ENCODE measurements at regions not wholly inside any gene's neighbourhood (a gene's known extent, or its start where the extent isn't known, plus 50 kb on each side); places are given as distances from the start of the nearest gene placed in this dataset.

- Histone ChIP-seq H4K20me1 (ENCODE audit: control insufficient read depth, insufficient read depth, low read depth, low read length) (no peaks in the 10 kb centered on the region), H3K27me3 (ENCODE audit: control insufficient read depth, low read length) (no peaks in the 10 kb centered on the region), H3K4me2 (ENCODE audit: low read length) (no peak overlapping the region), H3K9me3 (ENCODE audit: control insufficient read depth, insufficient read depth, low read length) (no peaks in the 10 kb centered on the region), H3F3A (ENCODE audit: control insufficient read depth, insufficient read depth) (no peaks in the 10 kb centered on the region), H3K79me2 (ENCODE audit: control insufficient read depth, low read length) (no peaks in the 10 kb centered on the region), H3K9me2 (replicated peaks; ENCODE audit: control insufficient read depth, low read length) (no peaks in the 10 kb centered on the region), H3K27ac (ENCODE audit: low read depth, low read length) (no peak overlapping the region), H3K36me3 (ENCODE audit: control insufficient read depth, low read length) (no peaks in the 10 kb centered on the region), H3K4me1 (ENCODE audit: control insufficient read depth, low read length) (no peaks in the 10 kb centered on the region), H3K4me3 (ENCODE audit: low read length) (no peak overlapping the region)
- no peak for TF ChIP-seq CTCF (IDR thresholded peaks at IDR 0.05; ENCODE audit: low read depth, low read length, poor library complexity, severe bottlenecking)
- no peak for TF ChIP-seq EZH2phosphoT487 (IDR thresholded peaks at IDR 0.05; ENCODE audit: borderline replicate concordance, low read length)
These were observed 1331.2 kb upstream of the GBE1 start for GRCh38 chr3:83092521-83093221.

- H3K4me1 ChIP-seq (ENCODE audit: control insufficient read depth, low read length) = no peaks in the 10 kb centered on the region
- H3K36me3 ChIP-seq (ENCODE audit: control insufficient read depth, low read length) = no peaks in the 10 kb centered on the region
- no peaks in the 10 kb centered on the region for H3K9me3 ChIP-seq (ENCODE audit: control insufficient read depth, insufficient read depth, low read length)
- no peaks in the 10 kb centered on the region for H3F3A ChIP-seq (ENCODE audit: control insufficient read depth, insufficient read depth)
- H4K20me1 ChIP-seq (ENCODE audit: control insufficient read depth, insufficient read depth, low read depth, low read length) = no peaks in the 10 kb centered on the region
- no peak overlapping the region for H3K27ac ChIP-seq (ENCODE audit: low read depth, low read length)
- H3K9me2 ChIP-seq (replicated peaks; ENCODE audit: control insufficient read depth, low read length) = no peaks in the 10 kb centered on the region
- no peak overlapping the region for H3K4me3 ChIP-seq (ENCODE audit: low read length)
- TF ChIP-seq CTCF (IDR thresholded peaks at IDR 0.05; ENCODE audit: low read depth, low read length, poor library complexity, severe bottlenecking) (no peak), EZH2phosphoT487 (IDR thresholded peaks at IDR 0.05; ENCODE audit: borderline replicate concordance, low read length) (no peak)
- no peak overlapping the region for H3K4me2 ChIP-seq (ENCODE audit: low read length)
- H3K27me3 ChIP-seq (ENCODE audit: control insufficient read depth, low read length) = no peaks in the 10 kb centered on the region
- no peaks in the 10 kb centered on the region for H3K79me2 ChIP-seq (ENCODE audit: control insufficient read depth, low read length)
These were observed 1314.6 kb upstream of the GBE1 start for GRCh38 chr3:83076041-83076440.

GRCh38 chr3:83074485-83074884 lies 1313.0 kb upstream of the GBE1 start:
- Histone ChIP-seq H3K27ac (ENCODE audit: low read depth, low read length) (no peak overlapping the region), H4K20me1 (ENCODE audit: control insufficient read depth, insufficient read depth, low read depth, low read length) (no peaks in the 10 kb centered on the region)
- no peak for TF ChIP-seq CTCF (IDR thresholded peaks at IDR 0.05; ENCODE audit: low read depth, low read length, poor library complexity, severe bottlenecking)
- TF ChIP-seq EZH2phosphoT487 (IDR thresholded peaks at IDR 0.05; ENCODE audit: borderline replicate concordance, low read length) = no peak

More at GRCh38 chr3:83074485-83074884, 1313.0 kb upstream of the GBE1 start:
- H3K79me2 ChIP-seq (ENCODE audit: control insufficient read depth, low read length) = no peaks in the 10 kb centered on the region
- no peaks in the 10 kb centered on the region for H3K4me1 ChIP-seq (ENCODE audit: control insufficient read depth, low read length)
- no peak overlapping the region for H3K4me2 ChIP-seq (ENCODE audit: low read length)
- no peaks in the 10 kb centered on the region for H3F3A ChIP-seq (ENCODE audit: control insufficient read depth, insufficient read depth)
- no peaks in the 10 kb centered on the region for H3K36me3 ChIP-seq (ENCODE audit: control insufficient read depth, low read length)
- no peaks in the 10 kb centered on the region for H3K27me3 ChIP-seq (ENCODE audit: control insufficient read depth, low read length)
- H3K9me3 ChIP-seq (ENCODE audit: control insufficient read depth, insufficient read depth, low read length) = no peaks in the 10 kb centered on the region
- no peak overlapping the region for H3K4me3 ChIP-seq (ENCODE audit: low read length)
- H3K9me2 ChIP-seq (replicated peaks; ENCODE audit: control insufficient read depth, low read length) = no peaks in the 10 kb centered on the region
